SKM-1 treated with dmso at 0.1 percent for 144 hours (cell line): ENCODE measurements at regions not wholly inside any gene's neighbourhood (a gene's known extent, or its start where the extent isn't known, plus 50 kb on each side); places are given as distances from the start of the nearest gene placed in this dataset.

Experiments
- DNase-seq: peaks from one replicate; lab custom pipeline; 2025; ENCODE audit not compliant: unreplicated experiment; lab: John Stamatoyannopoulos, UW

DNA sequence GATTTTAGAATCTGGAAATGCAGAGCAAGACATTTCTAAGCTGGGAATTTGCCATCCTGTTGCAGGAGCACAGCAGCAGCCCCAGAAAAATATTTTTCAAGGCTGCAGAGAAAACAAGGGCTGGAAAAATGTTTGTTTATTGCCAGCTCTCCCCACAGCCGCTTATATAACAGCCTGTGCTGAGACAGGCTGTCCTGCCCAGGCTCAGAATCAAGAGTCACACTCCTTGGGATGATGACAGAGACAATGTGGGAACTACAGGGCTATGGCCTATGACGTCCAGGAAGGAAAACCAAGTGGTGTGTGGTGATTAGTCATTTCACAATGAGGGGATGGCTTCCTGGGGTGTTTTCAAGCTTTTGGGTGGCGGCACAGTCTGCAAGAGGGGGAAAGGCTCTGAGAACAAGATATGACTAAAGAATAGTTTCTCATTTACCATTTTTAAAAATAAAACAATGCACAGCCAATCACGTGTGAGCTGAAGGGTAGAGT is 136.3 kb upstream of the SERP2 start:
- peak; percentile 23 for DNase-seq

DNA sequence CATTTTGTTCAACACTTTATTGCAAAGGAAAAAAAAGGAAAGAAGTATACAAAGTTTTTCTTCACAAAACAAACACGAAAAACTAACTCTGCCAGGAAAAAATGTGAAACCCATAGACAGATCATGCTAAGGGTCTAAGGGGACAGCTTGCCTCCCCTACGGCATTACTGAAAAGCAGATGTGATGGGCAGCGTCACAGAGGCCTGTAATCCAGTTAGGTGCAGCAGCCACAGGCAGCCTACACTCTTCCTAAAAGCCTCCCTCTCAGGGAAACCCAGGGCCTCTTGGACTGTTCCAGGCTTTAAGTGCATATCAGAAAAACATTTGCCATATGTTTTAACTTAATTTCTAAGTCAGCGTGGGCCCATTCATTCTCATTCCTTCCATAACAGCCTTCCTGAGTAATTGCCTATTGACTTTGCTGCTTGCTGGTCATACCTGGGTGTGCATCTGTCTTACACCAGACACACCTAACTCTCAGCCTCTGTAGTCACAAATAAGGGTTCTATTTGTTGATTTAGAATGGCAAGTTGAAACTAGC is 135.7 kb upstream of the SERP2 start:
- no peak for DNase-seq

DNA sequence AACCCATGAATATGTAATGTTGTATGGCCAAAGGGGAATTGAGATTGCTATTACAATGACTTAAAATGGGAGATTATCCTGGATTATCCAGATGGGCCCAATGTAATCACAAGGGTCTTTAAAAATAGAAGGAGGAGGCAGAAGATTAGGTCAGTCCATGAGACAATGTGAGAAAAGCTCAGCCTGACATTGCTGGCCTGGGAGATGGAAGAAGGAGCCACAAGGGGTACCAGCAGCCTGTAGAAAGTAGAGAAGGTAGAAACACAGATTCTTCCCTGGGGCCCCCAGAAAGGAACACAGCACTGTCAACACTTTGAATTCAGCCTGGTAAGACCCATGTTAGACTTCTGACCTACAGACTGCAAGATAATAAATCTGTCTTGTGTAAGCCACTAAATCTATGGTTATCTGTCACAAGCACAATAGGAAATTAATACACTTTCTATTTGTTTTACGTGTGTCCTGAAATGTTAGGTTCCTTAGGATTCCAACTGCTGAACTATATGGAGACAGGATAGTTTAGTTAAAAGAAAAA is 132.9 kb upstream of the SERP2 start:
- DNase-seq = no peak

DNA sequence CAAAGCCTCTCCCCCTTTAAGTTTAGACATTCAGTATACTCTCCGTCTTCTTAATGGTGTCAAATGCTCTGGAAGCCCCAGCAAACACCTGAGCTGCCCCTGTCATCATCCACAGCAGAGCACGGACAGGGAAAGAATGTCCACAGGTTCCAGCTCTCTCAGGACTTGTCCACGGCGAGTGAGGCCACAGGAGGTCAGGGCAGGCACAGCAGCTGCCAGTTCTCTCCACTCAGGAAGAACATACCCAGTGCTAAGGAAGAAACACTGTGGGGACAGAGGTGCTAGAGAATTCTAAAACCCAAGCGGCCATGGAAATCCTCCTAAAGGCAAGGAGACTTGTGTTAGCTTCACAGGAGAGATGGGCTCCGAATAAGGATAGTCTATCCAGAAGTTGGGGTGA is 132.0 kb upstream of the SERP2 start:
- DNase-seq = no peak

DNA sequence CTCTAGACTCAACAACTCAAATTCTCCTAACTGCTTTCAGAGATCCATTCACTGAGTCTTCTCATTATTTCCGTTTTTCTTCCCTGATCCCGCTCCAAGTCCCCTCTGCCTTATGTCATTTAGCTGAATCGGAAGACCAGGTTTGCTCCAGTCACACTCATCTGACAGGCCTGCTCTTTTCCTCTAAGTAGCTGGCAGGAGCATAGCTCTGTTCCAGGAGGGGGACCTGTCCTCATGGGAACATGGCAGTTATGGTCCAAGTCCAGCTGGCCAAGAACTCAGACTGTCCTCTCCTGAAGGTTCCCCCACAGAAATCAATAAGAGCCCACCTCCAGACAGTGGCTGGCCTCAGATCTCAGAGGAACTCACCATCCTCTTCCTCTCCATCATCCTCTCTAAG is 130.9 kb upstream of the SERP2 start:
- no peak for DNase-seq

DNA sequence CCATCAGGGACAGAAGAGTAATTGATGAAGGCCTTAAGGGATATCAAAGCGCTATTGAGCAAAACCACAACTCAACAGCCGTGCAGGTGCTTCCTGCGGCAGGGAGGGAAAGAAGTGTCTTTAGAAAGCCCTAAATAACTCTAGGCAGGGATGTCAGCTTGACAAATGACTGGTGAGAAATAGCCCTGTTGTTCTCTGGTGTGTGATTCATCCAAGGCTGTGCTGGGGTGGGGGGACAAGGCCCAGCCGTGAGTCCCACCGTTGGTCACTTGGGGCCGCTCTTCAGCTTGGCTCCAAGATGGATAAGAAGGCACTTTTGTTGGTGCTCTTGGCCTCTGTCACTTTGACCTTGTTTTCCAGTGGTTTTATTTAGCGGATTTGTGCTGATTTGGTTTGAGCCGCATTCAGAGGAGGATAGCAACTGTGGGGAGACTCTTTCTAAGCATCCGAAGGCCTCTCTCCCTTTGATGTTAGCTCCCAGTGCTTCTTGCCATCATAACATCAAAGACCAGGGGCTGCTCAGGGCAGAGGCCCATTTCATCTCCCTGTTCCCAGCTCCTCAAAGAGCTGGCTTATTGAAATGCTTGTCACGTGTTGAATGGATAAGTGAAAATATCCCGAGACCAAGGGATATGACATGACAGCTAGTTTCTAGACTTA is 130.3 kb upstream of the SERP2 start:
- DNase-seq = no peak

DNA sequence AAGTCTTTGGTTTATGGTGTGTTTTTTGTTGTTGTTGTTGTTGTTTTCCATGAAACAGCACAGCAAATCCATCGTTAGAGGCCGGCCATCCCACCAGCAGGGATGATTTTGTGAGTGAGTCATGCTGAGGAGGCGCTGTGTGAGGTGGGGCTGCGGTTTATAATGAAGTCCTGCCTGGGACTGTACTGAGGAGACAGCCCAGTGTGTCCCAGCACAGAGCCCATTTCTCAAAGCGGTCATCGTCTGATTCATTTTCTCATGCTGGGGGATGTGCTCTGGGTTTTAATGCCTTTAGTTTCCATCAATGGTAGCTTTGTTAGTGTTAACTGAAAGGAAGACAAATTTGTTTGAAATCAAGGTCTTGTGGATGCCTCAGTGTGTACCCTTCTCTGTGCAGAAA is 129.3 kb upstream of the SERP2 start:
- DNase-seq = no peak

DNA sequence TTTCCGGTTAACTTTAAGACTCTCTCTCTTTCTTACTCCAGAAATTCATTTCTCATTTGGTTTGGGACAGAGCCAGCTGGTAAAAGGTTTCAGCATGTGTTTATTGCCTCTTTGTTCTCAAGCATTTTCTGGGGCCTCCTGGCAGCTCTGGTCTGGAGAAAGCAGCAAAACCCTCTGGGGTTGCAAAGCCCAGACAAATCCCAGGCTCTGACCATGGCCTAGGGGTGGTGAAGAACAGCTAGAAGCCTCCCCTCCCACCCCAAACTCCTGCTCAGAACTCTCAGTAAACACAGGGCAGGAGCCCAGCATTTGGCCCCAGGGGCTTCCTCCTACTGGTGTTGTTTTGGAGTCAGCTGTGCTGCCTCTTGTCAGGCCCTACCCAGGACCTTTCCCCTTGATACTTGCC is 124.2 kb upstream of the SERP2 start:
- DNase-seq = no peak

DNA sequence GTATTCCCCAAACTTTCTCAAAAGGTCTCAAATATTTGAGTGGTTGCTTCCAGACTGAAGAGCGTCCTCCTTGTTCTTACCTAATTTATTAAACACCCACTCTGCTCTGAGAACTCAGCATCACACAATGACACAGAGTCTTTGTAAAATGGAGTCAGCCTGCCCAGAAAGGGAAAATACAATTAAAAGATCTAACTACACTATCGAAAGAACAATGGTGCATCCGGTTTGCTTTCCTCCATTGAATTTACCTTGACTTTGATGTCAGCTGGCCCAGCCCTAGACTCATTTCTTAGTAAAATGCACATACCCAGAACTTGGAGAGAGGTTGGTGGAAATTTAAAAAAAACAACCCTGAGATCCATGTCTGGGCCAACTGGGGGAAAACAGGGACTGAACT is 120.7 kb upstream of the SERP2 start:
- no peak for DNase-seq

DNA sequence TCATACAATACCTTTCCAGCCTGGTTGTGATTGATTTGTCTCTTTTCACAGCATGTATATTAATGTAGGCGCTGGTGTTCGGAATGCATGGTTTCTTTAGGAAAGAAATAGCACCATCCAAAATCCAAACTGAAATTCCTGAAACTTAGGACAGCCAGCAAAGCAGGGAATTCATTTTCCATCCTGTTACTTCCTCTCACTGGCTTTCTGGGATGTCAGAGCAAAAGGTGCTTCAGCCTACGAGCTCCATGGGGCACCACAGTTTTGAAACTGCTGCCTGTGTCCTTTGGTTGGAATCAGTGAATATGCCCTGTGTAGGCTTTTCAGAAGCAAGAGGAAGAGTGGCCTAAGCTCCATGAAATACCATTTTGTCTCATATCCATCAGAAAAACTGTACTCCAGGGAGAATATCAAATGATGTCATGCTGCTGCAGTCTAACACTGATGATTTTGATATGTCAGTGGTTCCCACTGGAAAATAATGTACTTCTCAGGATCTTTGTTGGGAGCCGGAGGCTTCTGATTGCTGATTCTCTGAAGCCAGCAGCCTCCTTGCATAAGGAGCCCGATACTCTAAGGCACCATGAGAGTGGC is 117.8 kb upstream of the SERP2 start:
- DNase-seq = no peak

DNA sequence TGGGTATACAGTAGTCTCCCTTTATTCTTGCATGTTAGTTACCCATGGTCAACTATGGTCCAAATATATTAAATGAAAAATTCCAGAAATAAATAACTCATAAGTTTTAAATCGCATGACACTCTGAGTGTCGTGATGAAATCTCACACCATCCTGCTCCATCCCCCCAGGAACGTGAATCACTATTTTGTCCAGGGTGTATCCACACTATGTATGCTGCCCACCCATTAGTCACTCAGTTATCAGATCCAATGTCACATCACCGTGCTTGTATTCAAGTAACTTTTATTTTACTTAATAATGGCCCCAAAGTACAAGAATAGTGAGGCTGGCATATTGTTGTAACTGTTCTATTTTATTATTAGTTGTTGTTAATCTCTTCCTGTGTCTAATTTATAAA is 115.8 kb upstream of the SERP2 start:
- no peak for DNase-seq

DNA sequence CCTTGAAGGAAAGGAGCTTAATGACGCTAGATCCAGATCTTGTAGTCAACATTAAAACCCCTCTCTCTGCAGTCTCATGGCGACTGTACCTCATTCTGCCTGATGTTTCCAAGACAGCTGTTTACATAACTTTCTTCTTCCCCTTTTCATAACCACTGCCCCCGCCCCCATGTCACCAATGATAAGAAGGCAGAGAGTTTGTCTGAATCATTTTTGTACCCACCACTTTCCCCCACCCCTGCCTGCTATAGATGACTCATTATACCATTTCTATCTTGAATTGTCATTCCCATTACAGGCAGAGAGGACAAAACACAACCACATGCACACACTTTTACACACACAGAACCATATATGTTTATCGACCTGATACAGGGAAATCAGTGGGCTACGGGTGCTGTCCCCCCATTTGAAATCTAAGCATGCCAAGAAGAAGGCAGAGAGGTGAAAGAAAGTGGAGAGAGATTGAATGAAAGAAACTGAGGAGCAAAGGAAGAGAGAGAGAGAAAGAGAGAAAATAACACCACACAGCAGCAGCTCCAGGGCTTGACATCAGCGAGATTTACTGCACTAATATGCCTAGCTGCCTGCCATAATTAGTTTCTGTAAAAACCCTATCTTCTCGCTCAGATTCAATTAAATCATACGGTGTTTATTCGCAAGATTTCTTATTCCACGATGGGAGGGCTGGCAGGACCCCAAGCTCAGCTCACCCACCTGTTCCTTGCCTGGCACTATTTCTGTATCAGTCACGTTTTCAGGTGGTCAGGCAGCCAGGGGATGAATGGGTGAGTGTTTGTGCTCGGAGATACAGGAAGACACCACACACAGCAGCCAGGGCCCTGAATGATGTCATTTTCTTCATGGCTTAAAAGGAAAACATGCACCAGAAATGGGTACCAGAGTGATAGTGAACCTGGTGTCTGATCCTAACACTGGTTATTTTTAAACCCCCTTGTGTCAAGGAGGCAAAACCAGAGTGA is 114.3 kb upstream of the SERP2 start:
- DNase-seq = peak; percentile 75

DNA sequence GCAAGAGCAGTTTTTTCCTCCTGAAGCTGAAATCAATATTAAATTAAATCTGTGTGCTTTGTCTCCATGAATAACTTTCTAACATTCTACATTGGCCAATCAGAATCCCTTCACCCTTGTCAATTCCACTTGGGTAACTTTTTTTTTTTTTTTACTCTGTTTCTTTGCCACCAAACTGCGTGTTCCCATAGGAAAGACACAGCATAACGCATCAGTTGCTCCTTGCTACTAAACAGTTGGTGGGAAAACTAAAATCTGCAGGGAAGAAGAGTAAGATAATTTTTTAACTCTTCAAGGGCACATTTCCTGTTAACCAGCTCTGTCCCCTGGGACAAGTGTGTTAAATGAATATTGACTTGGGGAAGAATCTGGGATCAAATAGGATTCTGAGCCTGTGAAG is 113.3 kb upstream of the SERP2 start:
- DNase-seq = no peak

DNA sequence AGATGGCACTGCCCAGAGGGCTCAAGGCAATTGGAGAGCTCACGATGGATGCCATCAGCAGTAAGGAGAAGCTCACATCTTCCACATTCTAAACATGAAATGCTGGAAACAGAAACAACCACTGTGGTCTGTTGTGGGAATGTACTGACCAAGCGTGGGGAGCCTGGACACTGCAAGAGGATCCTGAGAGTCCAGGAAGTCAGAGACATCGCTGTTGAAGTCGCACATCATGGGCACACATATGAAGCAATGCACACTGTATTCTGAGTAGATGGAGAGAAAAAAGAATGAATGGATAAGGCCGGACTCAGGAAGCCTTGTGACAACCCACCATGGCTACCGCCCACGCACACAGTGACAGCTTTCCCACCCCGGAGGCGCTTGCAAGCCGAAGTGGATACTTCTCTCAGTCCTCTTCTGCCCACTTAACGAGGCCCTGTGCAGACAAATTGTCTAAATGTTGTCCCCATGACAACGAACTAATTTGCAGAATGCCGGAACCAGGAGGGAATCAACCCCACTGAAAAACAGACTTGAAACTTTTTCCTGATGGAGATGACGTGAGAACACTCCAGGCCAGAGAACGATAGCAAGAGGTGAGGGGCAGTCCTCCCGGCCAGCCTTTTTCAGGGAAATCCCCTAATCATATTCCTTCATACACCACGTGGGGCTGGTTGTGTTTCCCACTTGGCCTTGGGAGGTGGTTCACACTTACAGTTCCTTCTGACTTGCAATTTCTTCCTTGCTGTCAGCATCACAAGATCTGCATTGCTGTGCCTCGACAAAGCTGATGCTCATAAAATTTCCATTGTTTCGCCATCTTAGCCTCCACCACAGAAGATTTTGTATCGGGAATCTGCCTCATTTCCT is 109.6 kb upstream of the SERP2 start:
- DNase-seq = no peak

DNA sequence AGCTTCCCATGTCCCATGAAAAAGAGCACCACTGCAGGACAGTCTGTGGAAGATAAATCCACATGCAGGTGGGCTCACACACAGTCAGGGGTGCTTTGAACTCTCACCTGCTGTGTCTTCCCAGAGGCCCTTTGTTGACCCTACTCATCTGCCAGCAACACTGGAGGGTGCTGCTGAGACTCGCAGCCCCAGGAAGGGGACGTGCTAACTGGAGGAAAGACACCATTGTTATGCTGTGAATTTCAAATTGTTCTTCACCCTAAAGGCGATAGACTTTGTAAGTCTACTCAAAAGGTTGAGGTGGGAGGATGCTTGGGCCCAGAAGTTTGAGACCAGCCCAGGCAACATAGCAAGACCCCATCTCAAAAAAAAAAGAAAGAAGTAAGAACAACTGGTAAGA is 107.3 kb upstream of the SERP2 start:
- no peak for DNase-seq

DNA sequence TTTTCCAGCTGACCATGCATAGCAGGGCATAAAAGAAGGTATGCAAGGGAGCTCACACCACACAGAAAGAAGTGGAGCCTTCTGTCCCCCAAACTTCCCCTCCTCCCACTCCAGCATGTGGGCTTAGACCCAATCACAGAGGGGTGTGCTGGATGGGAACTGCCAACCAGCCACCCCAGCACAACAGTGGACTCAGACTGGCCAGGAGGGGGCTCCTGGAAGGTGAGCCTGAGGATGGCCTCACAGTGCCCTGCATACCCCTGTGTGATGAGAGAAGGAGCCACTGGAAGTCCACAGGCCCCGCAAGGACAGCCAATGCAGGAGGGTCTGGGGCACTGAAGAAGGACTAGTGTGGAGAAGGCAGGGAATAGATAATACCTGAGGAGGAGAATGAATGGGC is 106.9 kb upstream of the SERP2 start:
- no peak for DNase-seq

DNA sequence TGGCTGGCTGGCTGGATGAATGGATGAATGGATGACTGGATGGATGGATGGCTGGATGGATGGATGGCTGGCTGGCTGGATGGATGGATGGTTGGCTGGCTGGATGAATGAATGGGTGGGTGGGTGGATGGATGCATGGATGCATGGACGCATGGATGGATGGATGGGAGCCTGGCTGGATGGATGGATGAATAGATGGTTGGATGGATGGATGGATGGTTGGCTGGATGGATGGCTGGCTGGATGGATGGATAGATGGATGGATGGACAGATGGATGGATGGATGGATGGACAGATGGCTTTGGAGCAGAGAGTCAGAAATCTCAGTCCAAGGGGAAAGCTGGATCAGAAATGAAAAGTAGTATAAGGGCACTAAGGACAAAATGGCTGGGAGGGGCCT is 106.4 kb upstream of the SERP2 start:
- DNase-seq = no peak

DNA sequence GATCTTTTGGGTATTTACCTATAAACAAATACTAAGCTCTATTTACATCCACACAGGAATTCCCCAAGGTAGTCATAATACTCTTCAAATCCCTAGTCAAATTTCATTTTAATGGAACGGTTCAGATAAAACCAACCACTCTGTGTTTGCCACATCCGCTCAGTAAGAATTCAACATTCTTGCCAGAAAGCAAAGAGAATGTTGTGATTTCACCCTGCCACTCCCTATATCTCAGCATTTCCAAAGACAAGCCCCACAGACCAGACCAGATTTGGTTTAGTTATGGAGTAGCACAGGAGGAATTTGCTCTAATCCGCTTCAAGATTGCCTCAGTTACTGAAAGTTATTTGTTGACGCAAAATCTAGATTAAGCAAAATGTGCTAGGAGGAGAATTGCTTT is 105.6 kb upstream of the SERP2 start:
- DNase-seq = no peak

DNA sequence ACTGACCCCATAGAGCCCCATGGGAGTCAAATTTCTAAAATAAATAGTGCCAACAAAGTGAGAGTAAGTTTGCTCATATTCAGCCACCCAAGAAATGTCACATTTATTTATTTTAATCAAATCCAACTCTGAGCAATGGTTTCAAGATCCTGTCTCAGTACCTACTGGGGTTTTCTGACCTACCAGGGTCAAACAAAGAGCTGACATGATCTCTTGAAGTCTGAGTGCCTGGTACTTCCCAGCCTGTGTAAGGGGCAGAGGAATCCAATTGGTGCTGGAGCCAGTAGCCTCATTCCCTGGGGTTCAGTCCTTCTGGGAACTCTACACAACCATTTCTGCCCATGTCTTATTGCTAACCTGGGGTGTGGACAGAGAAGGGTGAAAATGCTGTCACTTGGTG is 104.6 kb upstream of the SERP2 start:
- no peak for DNase-seq

DNA sequence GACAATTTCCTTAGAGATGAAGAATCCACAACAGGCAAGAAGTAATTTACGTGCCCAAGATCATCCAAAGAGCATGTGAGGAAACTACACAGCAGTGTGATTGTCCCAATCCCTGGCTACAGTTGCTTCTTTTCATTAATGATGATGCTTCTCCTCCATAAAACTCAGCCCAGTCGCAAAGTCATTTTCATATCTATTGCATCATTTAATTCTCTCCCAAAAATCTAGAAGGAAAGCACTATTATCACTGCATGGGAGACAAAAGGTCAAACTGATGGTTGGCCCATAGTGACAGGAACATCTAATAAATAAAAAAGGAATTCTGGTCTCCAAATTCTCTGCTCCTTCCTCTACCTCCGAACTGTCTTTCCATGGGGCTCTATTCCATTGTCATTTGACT is 103.5 kb upstream of the SERP2 start:
- DNase-seq = no peak
